HG03575 (cell line): ENCODE measurements at regions not wholly inside any gene's neighbourhood (a gene's known extent, or its start where the extent isn't known, plus 50 kb on each side); places are given as distances from the start of the nearest gene placed in this dataset.
"Not testable (repeated sequence)": the region's sequence is repeated elsewhere in the genome, so short reads cannot be mapped to it uniquely, and the experiment has no call there.

Source experiments
- ATAC-seq: cut with Tn5 transposase; IDR thresholded peaks from one replicate; pipeline ENCODE4 v1.9.1; 2021; ENCODE audit not compliant: unreplicated experiment, insufficient number of reproducible peaks, low FRiP score; ENCODE audit errors: extremely low read depth

GRCh38 chr14:49057838-49058510 is 528.2 kb downstream of the RPS29 start:
- ATAC-seq: no peak

GRCh38 chr14:49056021-49056420 is 530.2 kb downstream of the RPS29 start:
- no peak for ATAC-seq

GRCh38 chr14:49052521-49052920 is 533.7 kb downstream of the RPS29 start:
- no peak for ATAC-seq

- no peak for ATAC-seq
Observed at GRCh38 chr14:49051328-49052060, 534.7 kb downstream of the RPS29 start.

GRCh38 chr14:49050822-49051221 is 535.4 kb downstream of the RPS29 start:
- ATAC-seq: no peak

- no peak for ATAC-seq
Observed at GRCh38 chr14:49049711-49050110, 536.5 kb downstream of the RPS29 start.

- no peak for ATAC-seq
Observed at GRCh38 chr14:49044981-49045380, 541.2 kb downstream of the RPS29 start.

- ATAC-seq: no peak
Observed at GRCh38 chr14:49036984-49037516, 549.1 kb downstream of the RPS29 start.

GRCh38 chr14:49036266-49036665 is 549.9 kb downstream of the RPS29 start:
- ATAC-seq: no peak

GRCh38 chr14:49033131-49033530 is 553.0 kb downstream of the RPS29 start:
- ATAC-seq: no peak

GRCh38 chr14:49031710-49032109 is 554.5 kb downstream of the RPS29 start:
- not testable (repeated sequence) for ATAC-seq

- no peak for ATAC-seq
Observed at GRCh38 chr14:49019467-49020115, 566.6 kb downstream of the RPS29 start.

GRCh38 chr14:49017447-49017846 is 568.7 kb downstream of the RPS29 start:
- no peak for ATAC-seq

- ATAC-seq: no peak
Observed at GRCh38 chr14:49016381-49016780, 569.8 kb downstream of the RPS29 start.

- no peak for ATAC-seq
Observed at GRCh38 chr14:49014476-49014875, 571.7 kb downstream of the RPS29 start.

- no peak for ATAC-seq
Observed at GRCh38 chr14:49008363-49008762, 577.8 kb downstream of the RPS29 start.

- ATAC-seq: no peak
Observed at GRCh38 chr14:48991141-48991540, 595.0 kb downstream of the RPS29 start.

- no peak for ATAC-seq
Observed at GRCh38 chr14:48983351-48983888, 602.8 kb downstream of the RPS29 start.

GRCh38 chr14:48974994-48975393 is 611.2 kb downstream of the RPS29 start:
- ATAC-seq: no peak

- no peak for ATAC-seq
Observed at GRCh38 chr14:48973151-48973550, 613.0 kb downstream of the RPS29 start.
